A673 (cell line): ENCODE measurements at regions not wholly inside any gene's neighbourhood (a gene's known extent, or its start where the extent isn't known, plus 50 kb on each side); places are given as distances from the start of the nearest gene placed in this dataset.

Source experiments
- BruUV-seq: library from RNA; stranded (reverse); fragments of 400-500 nt; replicated peaks from 2 replicates; lab custom pipeline; 2021; lab: Mats Ljungman, UMichigan
- CTCF ChIA-PET: fragments of 300-600 bp; sonication (Branson Sonifier 250); formaldehyde crosslinking; loops from one replicate; lab custom pipeline; 2022; ENCODE audit warnings: antibody characterized with exemption; lab: Charles Lee
- POLR2A ChIA-PET: fragments of 300-600 bp; sonication (Branson Sonifier 250); formaldehyde crosslinking; loops from one replicate; lab custom pipeline; 2022; ENCODE audit warnings: antibody characterized with exemption; ENCODE audit not compliant: low non-redundant PET; lab: Charles Lee
- DNase-seq: peaks from one replicate; pipeline ENCODE4 v3.0.0-alpha.2; 2015; ENCODE audit warnings: low spot score
- H3K27ac ChIP-seq: fragments of 200-600 bp; sonication (generic); 2 replicates; pipeline ENCODE4 v1.5.1; 2016; ENCODE audit warnings: mixed run types, low read depth, mild to moderate bottlenecking, mixed read lengths, antibody characterized with exemption, low read length; ENCODE audit not compliant: poor library complexity, severe bottlenecking
- H3K27me3 ChIP-seq: fragments of 200-600 bp; sonication (generic); replicated peaks from 2 replicates; pipeline ENCODE4 v1.6.1; 2017; ENCODE audit warnings: mixed run types, low read depth, mild to moderate bottlenecking, mixed read lengths, antibody characterized with exemption, low read length; ENCODE audit not compliant: insufficient read depth, poor library complexity
- H3K36me3 ChIP-seq: fragments of 200-600 bp; sonication (generic); 2 replicates; pipeline ENCODE4 v1.6.1; 2016; ENCODE audit warnings: mixed run types, mild to moderate bottlenecking, mixed read lengths, antibody characterized with exemption, low read length; ENCODE audit not compliant: insufficient read depth, poor library complexity, severe bottlenecking
- H3K4me1 ChIP-seq: fragments of 200-600 bp; sonication (generic); 2 replicates; pipeline ENCODE4 v1.6.1; 2017; ENCODE audit warnings: mixed run types, mild to moderate bottlenecking, mixed read lengths, antibody characterized with exemption, low read length; ENCODE audit not compliant: insufficient read depth, poor library complexity, severe bottlenecking
- H3K4me3 ChIP-seq: fragments of 200-600 bp; sonication (generic); 2 replicates; pipeline ENCODE4 v1.5.1; 2016; ENCODE audit warnings: low read depth, mixed run types, mild to moderate bottlenecking, mixed read lengths, low read length; ENCODE audit not compliant: poor library complexity, severe bottlenecking
- H3K9me3 ChIP-seq: fragments of 200-600 bp; sonication (generic); 2 replicates; pipeline ENCODE4 v1.6.1; 2016; ENCODE audit warnings: mixed run types, low read depth, mild to moderate bottlenecking, mixed read lengths, antibody characterized with exemption, low read length; ENCODE audit not compliant: poor library complexity, severe bottlenecking
- CTCF ChIP-seq: fragments of 300-800, 200-600 bp; sonication (generic); conservative IDR thresholded peaks from 2 replicates; pipeline ENCODE4 v1.5.1; 2017; ENCODE audit warnings: low read depth, mild to moderate bottlenecking, antibody characterized with exemption, low read length, moderate library complexity, mixed read lengths
- EZH2 ChIP-seq: fragments of 200-600 bp; sonication (generic); IDR thresholded peaks from 2 replicates; pipeline ENCODE4 v1.6.1; 2017; ENCODE audit warnings: borderline replicate concordance, low read depth, mild to moderate bottlenecking, mixed read lengths, antibody characterized with exemption, low read length; ENCODE audit not compliant: poor library complexity, severe bottlenecking
- intact Hi-C: fragments of 100-400 bp; cut with micrococcal nuclease; formaldehyde crosslinking; loops from one replicate; pipeline ENCODE4 v1.10.0; 2022; ENCODE audit not compliant: unreplicated experiment

GRCh38 chr21:18914570-18914969 lies 511.0 kb upstream of the TMPRSS15 start:
- CTCF ChIA-PET = no interaction called here
- intact Hi-C loops = no loop called here
- H3K4me1 ChIP-seq = no peaks in the 10 kb centered on the region
- POLR2A ChIA-PET = no interaction called here
- no peaks in the 10 kb centered on the region for H3K36me3 ChIP-seq
- H3K4me3 ChIP-seq = no peak overlapping the region
- TF ChIP-seq CTCF = no peak
- TF ChIP-seq EZH2 = no peak
- BruUV-seq = no TSS peak
- H3K27ac ChIP-seq = no peak overlapping the region
- H3K27me3 ChIP-seq = no peaks in the 10 kb centered on the region
- DNase-seq = no peak
- peaks cover 9% of the 10 kb centered on the region for H3K9me3 ChIP-seq

DNA sequence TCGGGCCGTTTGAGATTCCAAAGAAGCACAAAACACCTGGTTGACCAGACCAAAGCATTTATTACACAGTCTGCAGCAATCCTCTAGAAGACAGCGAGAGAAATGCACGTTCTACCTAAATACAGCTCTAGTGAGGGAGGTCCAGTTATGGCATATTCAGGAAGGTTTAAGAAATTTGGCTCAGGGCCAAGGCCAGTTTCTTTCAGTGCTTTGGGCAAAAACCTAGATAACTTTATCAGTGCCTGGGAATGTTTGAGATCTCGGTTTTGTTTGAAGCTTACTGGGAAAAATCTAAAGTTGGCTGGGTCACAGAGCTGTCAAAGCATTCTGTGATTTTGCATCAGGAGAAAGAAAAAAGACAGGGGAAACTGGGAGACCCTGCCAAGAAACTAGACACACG lies 514.0 kb upstream of the TMPRSS15 start:
- H3K27ac ChIP-seq = no peak overlapping the region
- no peak for TF ChIP-seq EZH2
- no peak for TF ChIP-seq CTCF
- H3K4me3 ChIP-seq = no peak overlapping the region
- no peaks in the 10 kb centered on the region for H3K27me3 ChIP-seq
- H3K9me3 ChIP-seq = peaks cover 9% of the 10 kb centered on the region
- intact Hi-C loops = no loop called here
- POLR2A ChIA-PET = no interaction called here
- H3K36me3 ChIP-seq = no peaks in the 10 kb centered on the region
- CTCF ChIA-PET = no interaction called here
- no peaks in the 10 kb centered on the region for H3K4me1 ChIP-seq
- BruUV-seq = no TSS peak
- no peak for DNase-seq

DNA sequence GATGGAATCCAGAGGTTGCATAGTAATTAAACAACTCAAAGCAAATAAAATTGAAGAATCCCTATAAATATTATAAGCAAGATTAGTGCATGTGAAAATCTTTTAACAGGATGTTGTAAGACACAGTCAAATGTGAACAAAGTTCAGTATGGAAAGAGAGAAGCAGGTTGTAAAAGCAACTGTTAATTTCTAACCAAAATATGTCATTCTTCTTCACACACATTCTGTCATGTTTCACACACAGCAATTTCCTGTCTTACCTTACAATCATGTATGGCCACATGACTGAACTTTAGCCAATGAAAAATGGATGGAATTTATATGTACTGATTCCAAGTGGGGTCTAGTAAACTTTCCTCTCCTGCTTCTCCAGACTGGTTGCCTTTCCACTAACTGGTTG lies 527.7 kb upstream of the TMPRSS15 start:
- H3K27me3 ChIP-seq = no peaks in the 10 kb centered on the region
- POLR2A ChIA-PET = no interaction called here
- H3K27ac ChIP-seq = no peak overlapping the region
- no peak for DNase-seq
- CTCF ChIA-PET = no interaction called here
- no peak for TF ChIP-seq EZH2
- TF ChIP-seq CTCF = no peak
- intact Hi-C loops = no loop called here
- H3K4me3 ChIP-seq = no peak overlapping the region
- H3K9me3 ChIP-seq = peaks cover 4% of the 10 kb centered on the region
- H3K4me1 ChIP-seq = no peaks in the 10 kb centered on the region
- no peaks in the 10 kb centered on the region for H3K36me3 ChIP-seq
- BruUV-seq = no TSS peak
